ENCODE measurements at regions not wholly inside any gene's neighbourhood (a gene's known extent, or its start where the extent isn't known, plus 50 kb on each side); places are given as distances from the start of the nearest gene placed in this dataset.

- TF ChIP-seq CTCF (conservative IDR thresholded peaks at IDR 0.05; ENCODE audit: low read depth, low read length) = no peak
- no peak for TF ChIP-seq EZH2phosphoT487 (IDR thresholded peaks at IDR 0.05; ENCODE audit: borderline replicate concordance, low read length)
- TF ChIP-seq EZH2 (IDR thresholded peaks at IDR 0.05; ENCODE audit: low read length, unreplicated experiment) = no peak
These were observed 539.4 kb downstream of the IGSF11 start for GRCh38 chr3:118495206-118495605.

Data from PC-3 (cell line).